ENCODE measurements at regions not wholly inside any gene's neighbourhood (a gene's known extent, or its start where the extent isn't known, plus 50 kb on each side); places are given as distances from the start of the nearest gene placed in this dataset.

- Histone ChIP-seq H4K20me1 (ENCODE audit: control insufficient read depth, extremely low read depth, insufficient read depth, low read length) (no peaks in the 10 kb centered on the region), H3K4me2 (ENCODE audit: extremely low read depth, insufficient read depth, low read length) (no peak overlapping the region), H3K36me3 (ENCODE audit: control insufficient read depth, insufficient read depth, low read length) (no peaks in the 10 kb centered on the region), H3K9me3 (ENCODE audit: control insufficient read depth, insufficient read depth, low read depth, low read length) (peaks cover 1% of the 10 kb centered on the region), H2AFZ (ENCODE audit: low read length) (no peak overlapping the region), H3K79me2 (ENCODE audit: control insufficient read depth, insufficient read depth, low read length) (no peaks in the 10 kb centered on the region), H3K9ac (ENCODE audit: insufficient read depth, low read length) (no peak overlapping the region), H3K4me1 (ENCODE audit: control insufficient read depth, extremely low read depth, insufficient read depth, low read length) (no peaks in the 10 kb centered on the region), H3K27ac (ENCODE audit: insufficient read depth, low read length) (no peak overlapping the region), H3K27me3 (ENCODE audit: control insufficient read depth, insufficient read depth, low read length) (no peaks in the 10 kb centered on the region), H3K4me3 (replicated peaks in 1 of 4; ENCODE audit: control extremely low read depth in 1 of 4, insufficient read depth in 1 of 4, low read depth in 3 of 4, low read length in 4 of 4) (no peak overlapping the region)
- no peak for DNase-seq (ENCODE audit: low read depth in 2 of 2)
- no peak for TF ChIP-seq CTCF (conservative IDR thresholded peaks at IDR 0.05 in 1 of 2, IDR thresholded peaks at IDR 0.05 in 1 of 2; ENCODE audit: low read depth in 1 of 2, low read length in 2 of 2)
- TF ChIP-seq EZH2 (IDR thresholded peaks at IDR 0.05; ENCODE audit: low read length, missing control alignments), result no peak
Measured at GRCh38 chr16:87182759-87183158, 134.4 kb downstream of the C16orf95 start.

- Histone ChIP-seq H3K4me1 (ENCODE audit: control insufficient read depth, extremely low read depth, insufficient read depth, low read length) (no peaks in the 10 kb centered on the region), H4K20me1 (ENCODE audit: control insufficient read depth, extremely low read depth, insufficient read depth, low read length) (no peaks in the 10 kb centered on the region), H3K79me2 (ENCODE audit: control insufficient read depth, insufficient read depth, low read length) (no peaks in the 10 kb centered on the region), H2AFZ (ENCODE audit: low read length) (no peak overlapping the region), H3K36me3 (ENCODE audit: control insufficient read depth, insufficient read depth, low read length) (no peaks in the 10 kb centered on the region), H3K9ac (ENCODE audit: insufficient read depth, low read length) (no peak overlapping the region), H3K4me2 (ENCODE audit: extremely low read depth, insufficient read depth, low read length) (no peak overlapping the region), H3K27ac (ENCODE audit: insufficient read depth, low read length) (no peak overlapping the region), H3K4me3 (replicated peaks in 1 of 4; ENCODE audit: control extremely low read depth in 1 of 4, insufficient read depth in 1 of 4, low read depth in 3 of 4, low read length in 4 of 4) (no peak overlapping the region), H3K9me3 (ENCODE audit: control insufficient read depth, insufficient read depth, low read depth, low read length) (peaks cover 1% of the 10 kb centered on the region), H3K27me3 (ENCODE audit: control insufficient read depth, insufficient read depth, low read length) (no peaks in the 10 kb centered on the region)
- TF ChIP-seq CTCF (conservative IDR thresholded peaks at IDR 0.05 in 1 of 2, IDR thresholded peaks at IDR 0.05 in 1 of 2; ENCODE audit: low read depth in 1 of 2, low read length in 2 of 2), result no peak
- TF ChIP-seq EZH2 (IDR thresholded peaks at IDR 0.05; ENCODE audit: low read length, missing control alignments), result no peak
- no peak for DNase-seq (ENCODE audit: low read depth in 2 of 2)
Measured at GRCh38 chr16:87183647-87184046, 133.5 kb downstream of the C16orf95 start.

- no peaks in the 10 kb centered on the region for H3K4me1 ChIP-seq (ENCODE audit: control insufficient read depth, extremely low read depth, insufficient read depth, low read length)
- H2AFZ ChIP-seq (ENCODE audit: low read length), result no peak overlapping the region
Measured at GRCh38 chr16:87185308-87185707, 131.9 kb downstream of the C16orf95 start.

More at GRCh38 chr16:87185308-87185707, 131.9 kb downstream of the C16orf95 start:
- Histone ChIP-seq H4K20me1 (ENCODE audit: control insufficient read depth, extremely low read depth, insufficient read depth, low read length) (no peaks in the 10 kb centered on the region), H3K9me3 (ENCODE audit: control insufficient read depth, insufficient read depth, low read depth, low read length) (peaks cover 1% of the 10 kb centered on the region), H3K9ac (ENCODE audit: insufficient read depth, low read length) (no peak overlapping the region), H3K4me2 (ENCODE audit: extremely low read depth, insufficient read depth, low read length) (no peak overlapping the region), H3K36me3 (ENCODE audit: control insufficient read depth, insufficient read depth, low read length) (no peaks in the 10 kb centered on the region), H3K79me2 (ENCODE audit: control insufficient read depth, insufficient read depth, low read length) (no peaks in the 10 kb centered on the region), H3K27me3 (ENCODE audit: control insufficient read depth, insufficient read depth, low read length) (no peaks in the 10 kb centered on the region), H3K27ac (ENCODE audit: insufficient read depth, low read length) (no peak overlapping the region), H3K4me3 (replicated peaks in 1 of 4; ENCODE audit: control extremely low read depth in 1 of 4, insufficient read depth in 1 of 4, low read depth in 3 of 4, low read length in 4 of 4) (no peak overlapping the region)
- TF ChIP-seq CTCF (conservative IDR thresholded peaks at IDR 0.05 in 1 of 2, IDR thresholded peaks at IDR 0.05 in 1 of 2; ENCODE audit: low read depth in 1 of 2, low read length in 2 of 2) (peak in 1 of 2 donors; percentile 28), EZH2 (IDR thresholded peaks at IDR 0.05; ENCODE audit: low read length, missing control alignments) (no peak)
- DNase-seq (ENCODE audit: low read depth in 2 of 2), result no peak
